ENCODE measurements at regions not wholly inside any gene's neighbourhood (a gene's known extent, or its start where the extent isn't known, plus 50 kb on each side); places are given as distances from the start of the nearest gene placed in this dataset.

DNA sequence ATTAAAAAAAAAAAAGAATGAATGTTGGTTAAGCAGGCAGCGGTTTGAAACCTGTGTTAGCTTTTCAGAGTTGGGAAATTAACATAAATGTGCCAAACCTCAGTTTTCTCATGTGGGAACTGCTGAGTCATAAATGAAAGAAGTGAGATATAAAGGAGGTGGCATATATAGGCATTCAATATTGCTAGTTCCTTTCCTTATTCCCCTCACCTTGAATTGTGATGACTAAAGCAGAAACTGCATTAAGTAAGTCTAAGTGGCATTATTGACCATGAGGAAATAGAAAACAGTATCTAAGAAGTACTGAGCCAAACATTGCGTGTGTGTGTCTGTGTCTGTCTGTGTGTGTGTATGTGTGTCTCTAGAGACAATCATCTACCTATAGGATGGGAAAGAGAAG is 691.2 kb downstream of the TLR4 start:
- DNase-seq = no peak
- H3K27me3 Mint-ChIP-seq = no peaks in the 10 kb centered on the region
- no peaks in the 10 kb centered on the region for H3K4me1 Mint-ChIP-seq
- no peak overlapping the region for H3K4me3 Mint-ChIP-seq
- CTCF ChIA-PET = no interaction called here
- no peak overlapping the region for H3K27ac Mint-ChIP-seq
- H3K9me3 Mint-ChIP-seq = no peaks in the 10 kb centered on the region
- H3K36me3 Mint-ChIP-seq = no peaks in the 10 kb centered on the region

DNA sequence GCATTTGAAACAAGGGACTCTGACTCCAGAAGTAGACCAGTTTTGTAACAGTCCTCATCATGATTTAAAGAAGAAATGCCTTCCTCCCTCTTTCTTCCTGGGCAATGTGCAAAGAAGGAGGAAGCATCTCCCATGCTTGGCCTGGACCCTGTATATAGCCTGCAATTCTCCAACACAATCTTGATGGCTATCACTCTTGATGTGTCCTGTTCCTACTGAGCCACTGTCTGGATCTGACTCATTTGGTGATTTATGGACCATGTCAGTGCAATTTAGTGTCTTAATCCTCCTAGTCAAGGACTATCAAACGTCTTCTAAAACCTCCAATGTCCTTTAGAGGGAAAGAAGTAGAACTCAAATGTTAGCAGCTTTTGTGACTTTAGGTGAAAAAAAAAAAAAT is 697.3 kb downstream of the TLR4 start:
- H3K4me3 Mint-ChIP-seq = no peak overlapping the region
- no peak for DNase-seq
- no peaks in the 10 kb centered on the region for H3K27me3 Mint-ChIP-seq
- H3K27ac Mint-ChIP-seq = no peak overlapping the region
- no peaks in the 10 kb centered on the region for H3K9me3 Mint-ChIP-seq
- CTCF ChIA-PET = no interaction called here
- H3K4me1 Mint-ChIP-seq = no peaks in the 10 kb centered on the region
- no peaks in the 10 kb centered on the region for H3K36me3 Mint-ChIP-seq

- DNase-seq = no peak
- Mint-ChIP-seq H3K4me3 (no peak overlapping the region), H3K27me3 (no peaks in the 10 kb centered on the region), H3K9me3 (no peaks in the 10 kb centered on the region), H3K36me3 (no peaks in the 10 kb centered on the region), H3K4me1 (no peaks in the 10 kb centered on the region), H3K27ac (no peak overlapping the region)
- CTCF ChIA-PET = no interaction called here
Observed at GRCh38 chr9:118414676-118415075, 710.5 kb downstream of the TLR4 start.

DNA sequence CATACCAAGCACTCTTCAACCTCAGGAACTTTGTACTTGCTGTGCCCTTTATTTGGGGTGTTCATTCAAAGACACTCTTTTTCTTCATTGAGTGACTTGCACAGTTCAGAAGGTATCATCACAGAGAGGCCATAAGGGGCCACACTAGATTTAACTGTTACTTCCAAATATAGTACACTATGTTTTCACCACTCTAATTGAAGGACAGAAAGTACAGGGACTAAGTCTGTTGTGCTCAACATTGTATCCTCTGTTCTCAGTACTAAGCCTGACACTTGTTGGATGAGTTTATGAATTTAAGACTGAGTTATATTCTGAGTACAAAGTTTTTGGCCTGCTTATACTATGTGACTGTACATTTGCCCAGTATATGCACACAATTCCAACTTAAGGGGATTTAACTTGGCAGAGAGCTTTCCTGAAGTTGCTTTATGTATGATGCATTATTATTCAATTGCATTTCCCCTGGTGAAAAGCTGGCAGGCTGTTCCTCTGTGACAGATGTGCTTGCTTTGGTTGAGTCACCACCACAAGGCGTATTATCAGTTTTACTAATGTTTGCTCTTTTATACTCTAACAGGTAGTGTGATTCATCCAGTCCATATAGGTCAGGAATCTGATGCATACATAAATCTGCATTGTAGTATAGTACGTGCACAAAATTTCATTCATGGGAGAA is 714.8 kb downstream of the TLR4 start:
- no peak overlapping the region for H3K4me3 Mint-ChIP-seq
- H3K36me3 Mint-ChIP-seq = no peaks in the 10 kb centered on the region
- H3K27ac Mint-ChIP-seq = no peak overlapping the region
- no peaks in the 10 kb centered on the region for H3K27me3 Mint-ChIP-seq
- H3K9me3 Mint-ChIP-seq = no peaks in the 10 kb centered on the region
- H3K4me1 Mint-ChIP-seq = no peaks in the 10 kb centered on the region
- CTCF ChIA-PET = no interaction called here
- no peak for DNase-seq

DNA sequence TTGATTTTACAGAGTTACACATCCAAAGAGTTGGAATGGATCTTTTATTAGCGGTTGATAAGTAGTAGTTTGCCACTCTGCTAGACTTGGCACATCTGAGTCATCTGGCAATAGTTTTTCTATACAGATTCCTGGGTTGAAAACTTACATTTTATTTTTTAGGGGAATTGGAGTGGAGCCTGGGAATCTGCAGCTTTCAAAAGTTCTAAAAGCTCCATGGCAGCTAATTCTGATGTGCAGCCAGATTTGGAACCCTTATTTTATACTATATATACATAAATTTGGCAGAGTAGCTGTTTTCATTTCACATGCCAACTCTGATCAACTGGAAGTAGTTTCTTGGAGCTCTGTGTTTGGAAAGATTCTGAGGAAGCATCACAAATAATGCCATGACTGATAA is 715.5 kb downstream of the TLR4 start:
- Mint-ChIP-seq H3K27me3 (no peaks in the 10 kb centered on the region), H3K4me1 (no peaks in the 10 kb centered on the region), H3K27ac (no peak overlapping the region), H3K36me3 (no peaks in the 10 kb centered on the region), H3K4me3 (no peak overlapping the region), H3K9me3 (no peaks in the 10 kb centered on the region)
- CTCF ChIA-PET = no interaction called here
- no peak for DNase-seq

DNA sequence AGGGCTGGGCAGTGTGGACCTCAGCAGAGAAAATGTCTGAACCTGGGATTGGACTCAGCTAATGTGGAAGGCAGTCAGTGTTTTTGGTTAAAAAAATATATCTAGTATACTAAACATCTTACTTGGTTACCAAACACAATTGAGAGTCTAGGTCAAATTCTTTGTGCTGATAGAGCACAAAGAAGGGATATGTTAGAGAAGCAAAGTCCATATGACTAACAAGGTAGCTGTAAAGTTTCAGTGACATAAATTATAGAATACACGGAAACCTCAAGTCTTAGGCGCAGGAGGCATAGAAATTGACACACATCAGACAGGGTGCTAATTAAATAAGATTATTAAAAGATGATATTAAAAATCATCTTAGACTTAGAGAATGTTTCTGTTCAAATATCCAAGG is 718.3 kb downstream of the TLR4 start:
- CTCF ChIA-PET = no interaction called here
- no peak overlapping the region for H3K27ac Mint-ChIP-seq
- no peaks in the 10 kb centered on the region for H3K4me1 Mint-ChIP-seq
- no peak for DNase-seq
- no peaks in the 10 kb centered on the region for H3K36me3 Mint-ChIP-seq
- no peaks in the 10 kb centered on the region for H3K9me3 Mint-ChIP-seq
- no peaks in the 10 kb centered on the region for H3K27me3 Mint-ChIP-seq
- H3K4me3 Mint-ChIP-seq = no peak overlapping the region

DNA sequence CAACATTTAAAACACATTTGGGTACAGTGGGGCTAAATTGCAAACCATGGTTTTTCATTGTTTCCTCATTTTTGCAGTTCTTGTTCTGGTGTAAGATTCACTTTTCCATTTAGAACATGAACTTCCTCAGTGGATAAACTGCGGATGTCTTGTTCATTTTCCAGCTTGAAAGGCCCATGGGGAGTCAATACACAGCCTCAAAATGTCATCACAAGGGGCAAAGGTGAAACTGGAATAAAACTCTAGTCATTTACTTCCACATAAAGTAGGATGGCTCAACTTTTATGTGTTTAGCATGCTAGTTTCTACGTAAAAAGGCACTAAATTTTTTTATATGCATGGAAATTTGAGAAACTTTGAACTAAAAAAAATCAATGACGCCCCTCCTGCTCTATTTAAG is 718.8 kb downstream of the TLR4 start:
- CTCF ChIA-PET = no interaction called here
- Mint-ChIP-seq H3K36me3 (no peaks in the 10 kb centered on the region), H3K4me3 (no peak overlapping the region), H3K9me3 (no peaks in the 10 kb centered on the region), H3K27me3 (no peaks in the 10 kb centered on the region), H3K27ac (no peak overlapping the region), H3K4me1 (no peaks in the 10 kb centered on the region)
- DNase-seq = no peak

DNA sequence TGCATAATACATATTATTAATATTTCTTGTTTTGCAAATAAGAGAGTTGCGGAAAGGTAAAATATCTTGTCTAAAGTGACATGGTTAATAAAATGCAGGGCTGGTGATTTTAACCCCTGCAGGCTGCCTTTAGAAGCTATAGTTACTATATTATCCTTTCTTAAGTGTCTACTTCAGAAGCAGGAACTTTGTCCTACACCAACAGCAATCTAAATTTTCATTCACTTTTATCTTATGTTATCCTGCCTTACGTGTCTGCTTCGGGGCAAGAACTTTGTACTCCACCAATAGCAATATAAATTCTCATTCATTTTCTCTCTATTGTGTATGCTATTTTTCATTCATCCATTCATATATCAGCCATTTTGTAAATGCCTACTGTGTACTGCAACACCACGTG is 719.5 kb downstream of the TLR4 start:
- H3K27me3 Mint-ChIP-seq = no peaks in the 10 kb centered on the region

DNA sequence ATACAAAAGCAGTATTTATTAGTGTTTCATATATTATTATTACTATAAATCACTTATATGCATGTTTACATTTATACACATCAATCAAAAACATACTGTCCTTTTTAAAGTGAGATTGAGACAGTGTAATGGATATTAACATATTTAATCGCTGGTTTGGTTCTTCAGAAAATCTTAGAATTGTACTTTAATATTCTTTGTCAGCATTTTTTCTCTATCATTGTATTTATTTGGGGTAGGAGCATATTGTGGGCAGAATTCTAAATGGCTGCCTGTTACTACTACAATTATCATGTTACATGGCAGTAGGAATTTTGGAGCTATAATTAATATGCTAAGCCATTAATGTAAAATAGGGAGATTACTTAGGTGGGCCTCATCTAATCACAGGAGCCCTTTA is 722.6 kb downstream of the TLR4 start:
- H3K4me3 Mint-ChIP-seq = no peak overlapping the region
- CTCF ChIA-PET = no interaction called here
- H3K36me3 Mint-ChIP-seq = no peaks in the 10 kb centered on the region
- H3K27me3 Mint-ChIP-seq = no peaks in the 10 kb centered on the region
- no peaks in the 10 kb centered on the region for H3K4me1 Mint-ChIP-seq
- no peaks in the 10 kb centered on the region for H3K9me3 Mint-ChIP-seq
- no peak overlapping the region for H3K27ac Mint-ChIP-seq
- no peak for DNase-seq

More for the DNA sequence above, 719.5 kb downstream of the TLR4 start:
- CTCF ChIA-PET = no interaction called here
- Mint-ChIP-seq H3K9me3 (no peaks in the 10 kb centered on the region), H3K27ac (no peak overlapping the region), H3K4me1 (no peaks in the 10 kb centered on the region), H3K36me3 (no peaks in the 10 kb centered on the region), H3K4me3 (no peak overlapping the region)
- no peak for DNase-seq

DNA sequence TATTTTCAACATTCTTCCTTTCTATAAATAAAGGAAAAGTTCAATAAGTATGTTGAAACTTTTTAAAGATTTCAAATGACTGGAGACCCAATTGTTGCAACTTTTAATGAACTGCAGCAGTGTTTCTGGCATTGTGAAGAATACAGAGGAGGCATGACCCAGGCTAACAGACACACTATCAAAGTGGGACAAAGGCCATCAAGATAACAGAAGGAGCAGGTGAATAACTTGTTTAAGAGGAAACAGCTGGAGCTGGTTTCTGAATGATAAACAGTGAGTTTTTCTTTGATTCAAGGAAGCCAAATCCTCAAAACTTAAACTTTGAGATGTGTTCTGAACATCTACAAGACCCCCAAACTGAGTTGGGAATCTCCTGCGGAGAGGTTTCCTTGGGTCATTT is 734.6 kb downstream of the TLR4 start:
- CTCF ChIA-PET = no interaction called here
- H3K4me1 Mint-ChIP-seq = no peaks in the 10 kb centered on the region
- DNase-seq = no peak
- H3K27ac Mint-ChIP-seq = no peak overlapping the region
- H3K36me3 Mint-ChIP-seq = no peaks in the 10 kb centered on the region
- H3K27me3 Mint-ChIP-seq = no peaks in the 10 kb centered on the region
- no peaks in the 10 kb centered on the region for H3K9me3 Mint-ChIP-seq
- H3K4me3 Mint-ChIP-seq = no peak overlapping the region

DNA sequence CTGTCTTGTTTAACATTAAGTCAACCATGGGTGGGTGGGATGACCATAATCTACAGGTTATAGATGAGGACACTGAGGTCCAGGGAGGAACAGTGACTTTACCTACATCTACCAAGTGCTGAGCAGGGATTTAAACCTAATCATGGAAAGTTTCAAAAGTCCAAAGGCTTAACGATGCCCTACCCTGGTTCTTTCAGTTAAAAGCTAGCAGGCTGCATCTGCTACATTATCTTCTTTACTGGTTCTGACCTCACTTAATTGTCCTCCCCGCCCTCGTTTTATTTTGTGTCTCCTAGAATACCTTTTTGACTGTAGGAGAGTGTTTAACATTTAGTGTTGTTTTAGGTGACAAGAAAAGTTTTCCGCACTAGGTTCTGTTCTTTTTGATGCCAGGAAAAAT is 735.2 kb downstream of the TLR4 start:
- DNase-seq = no peak
- H3K27me3 Mint-ChIP-seq = no peaks in the 10 kb centered on the region
- H3K4me1 Mint-ChIP-seq = no peaks in the 10 kb centered on the region
- no peak overlapping the region for H3K27ac Mint-ChIP-seq
- no peak overlapping the region for H3K4me3 Mint-ChIP-seq
- H3K9me3 Mint-ChIP-seq = no peaks in the 10 kb centered on the region
- CTCF ChIA-PET = no interaction called here
- H3K36me3 Mint-ChIP-seq = no peaks in the 10 kb centered on the region

- no peak for DNase-seq
- Mint-ChIP-seq H3K27me3 (no peaks in the 10 kb centered on the region), H3K36me3 (no peaks in the 10 kb centered on the region), H3K27ac (no peak overlapping the region), H3K4me1 (no peaks in the 10 kb centered on the region), H3K4me3 (no peak overlapping the region), H3K9me3 (no peaks in the 10 kb centered on the region)
- CTCF ChIA-PET = no interaction called here
Observed at GRCh38 chr9:118444403-118444802, 740.2 kb downstream of the TLR4 start.

DNA sequence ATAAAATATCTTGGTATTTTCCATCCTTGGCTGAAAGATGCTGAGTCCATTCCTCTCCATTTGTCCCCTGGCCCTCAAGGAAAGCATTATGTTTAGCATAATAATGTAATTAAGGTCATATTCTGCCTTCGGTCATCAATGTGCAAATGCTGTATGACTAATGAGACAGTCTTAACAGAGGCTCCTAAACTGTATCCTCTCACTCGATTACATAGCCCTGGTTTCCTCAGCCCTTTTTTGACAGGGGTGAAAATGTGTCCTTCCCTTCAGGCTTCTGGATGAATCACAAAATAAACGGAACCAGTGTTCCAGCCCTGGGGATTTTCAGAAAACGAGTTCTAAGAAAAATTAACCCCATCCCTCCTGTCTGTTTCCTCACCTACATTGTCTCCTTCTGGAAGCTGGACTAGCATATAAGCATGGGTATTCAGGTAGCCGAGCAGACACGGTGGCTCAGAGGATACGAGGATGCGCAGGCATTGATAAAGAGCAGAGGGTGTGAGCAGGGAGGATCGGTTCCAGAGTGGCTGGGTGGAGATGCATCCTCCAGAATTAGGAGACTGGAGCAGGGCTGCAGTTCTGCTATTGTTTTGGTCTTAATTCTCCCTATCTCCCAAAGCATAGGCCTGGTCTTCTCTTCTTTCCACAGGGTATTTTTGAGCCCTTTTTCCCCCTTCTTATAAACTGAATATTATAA is 742.9 kb downstream of the TLR4 start:
- no peaks in the 10 kb centered on the region for H3K9me3 Mint-ChIP-seq
- H3K36me3 Mint-ChIP-seq = no peaks in the 10 kb centered on the region
- H3K4me3 Mint-ChIP-seq = no peak overlapping the region
- no peak for DNase-seq
- no peaks in the 10 kb centered on the region for H3K27me3 Mint-ChIP-seq
- H3K27ac Mint-ChIP-seq = no peak overlapping the region
- CTCF ChIA-PET = no interaction called here
- no peaks in the 10 kb centered on the region for H3K4me1 Mint-ChIP-seq

DNA sequence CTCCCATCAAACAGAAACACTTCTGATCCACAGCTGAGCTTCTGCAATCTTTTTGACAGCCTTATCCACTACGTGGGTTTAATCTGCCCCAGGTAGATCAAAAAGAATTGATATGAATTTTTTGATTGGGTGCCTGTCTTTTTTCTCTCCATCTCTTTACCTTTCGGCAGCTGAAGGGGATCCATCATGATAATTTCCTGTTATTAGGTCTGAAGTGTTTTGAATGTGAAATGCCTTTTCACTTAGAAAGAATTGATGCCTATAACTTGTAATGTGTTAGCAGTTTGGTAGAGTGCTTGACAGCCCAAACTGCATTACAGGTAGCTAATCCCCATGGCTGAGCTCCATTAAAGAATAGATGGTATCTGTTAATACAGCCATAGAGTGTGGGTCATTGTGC is 745.4 kb downstream of the TLR4 start:
- no peaks in the 10 kb centered on the region for H3K27me3 Mint-ChIP-seq
- H3K4me1 Mint-ChIP-seq = no peaks in the 10 kb centered on the region
- no peak overlapping the region for H3K4me3 Mint-ChIP-seq
- H3K27ac Mint-ChIP-seq = no peak overlapping the region
- H3K9me3 Mint-ChIP-seq = no peaks in the 10 kb centered on the region
- no peak for DNase-seq
- H3K36me3 Mint-ChIP-seq = no peaks in the 10 kb centered on the region
- CTCF ChIA-PET = no interaction called here

DNA sequence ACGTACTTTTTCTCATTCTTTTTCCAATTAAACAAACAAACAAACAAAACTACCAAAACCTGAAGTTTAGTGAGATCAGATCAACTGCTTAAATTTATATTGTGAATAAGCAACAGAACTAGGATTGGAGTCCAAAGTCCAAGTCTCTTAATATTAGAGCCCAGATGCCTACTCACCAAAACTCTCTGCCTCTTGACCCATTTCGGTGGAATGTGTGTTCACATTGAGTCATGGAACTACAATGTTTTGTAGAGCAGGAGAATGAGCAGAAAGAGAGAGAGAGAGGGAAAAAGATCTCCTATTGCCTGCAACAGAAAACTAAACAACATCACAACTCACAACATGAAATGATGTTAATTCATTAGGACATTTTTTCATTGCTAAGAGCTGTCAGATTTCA is 751.1 kb downstream of the TLR4 start:
- Mint-ChIP-seq H3K27ac (no peak overlapping the region), H3K4me1 (no peaks in the 10 kb centered on the region), H3K36me3 (no peaks in the 10 kb centered on the region), H3K9me3 (peaks cover 3% of the 10 kb centered on the region), H3K27me3 (no peaks in the 10 kb centered on the region), H3K4me3 (no peak overlapping the region)
- DNase-seq = no peak
- CTCF ChIA-PET = no interaction called here

GRCh38 chr9:118455788-118456187 is 751.6 kb downstream of the TLR4 start:
- CTCF ChIA-PET = no interaction called here
- H3K36me3 Mint-ChIP-seq = no peaks in the 10 kb centered on the region
- no peak overlapping the region for H3K4me3 Mint-ChIP-seq
- peaks cover 3% of the 10 kb centered on the region for H3K9me3 Mint-ChIP-seq
- H3K27ac Mint-ChIP-seq = no peak overlapping the region
- H3K27me3 Mint-ChIP-seq = no peaks in the 10 kb centered on the region
- no peaks in the 10 kb centered on the region for H3K4me1 Mint-ChIP-seq
- no peak for DNase-seq
